LoVo (cell line): ENCODE measurements at regions not wholly inside any gene's neighbourhood (a gene's known extent, or its start where the extent isn't known, plus 50 kb on each side); places are given as distances from the start of the nearest gene placed in this dataset.

Source experiments
- DNase-seq: peaks from one replicate; pipeline ENCODE4 v3.0.0-alpha.2; 2016; ENCODE audit warnings: low spot score

GRCh38 chr5:106880656-106881055 is 790.1 kb downstream of the EFNA5 start:
- peak; percentile 53 for DNase-seq

DNA sequence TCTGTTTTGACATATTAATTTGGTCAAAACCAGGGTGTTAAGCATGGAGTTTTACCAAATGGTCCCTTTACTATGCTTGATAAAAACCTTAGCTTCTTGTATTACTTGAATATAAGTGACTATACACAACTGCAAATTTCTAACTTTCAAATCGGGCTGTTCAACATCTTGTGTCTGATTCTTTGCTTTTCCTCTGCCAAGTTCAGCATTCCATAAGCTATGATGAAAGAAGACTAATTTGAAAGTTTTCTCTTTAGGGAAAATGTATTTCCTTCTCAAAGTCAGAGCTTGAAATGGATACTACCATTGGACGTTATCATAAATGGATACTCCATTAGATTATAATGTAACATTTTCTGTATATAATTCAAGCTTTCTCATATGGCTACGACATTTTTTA is 792.9 kb downstream of the EFNA5 start:
- no peak for DNase-seq

DNA sequence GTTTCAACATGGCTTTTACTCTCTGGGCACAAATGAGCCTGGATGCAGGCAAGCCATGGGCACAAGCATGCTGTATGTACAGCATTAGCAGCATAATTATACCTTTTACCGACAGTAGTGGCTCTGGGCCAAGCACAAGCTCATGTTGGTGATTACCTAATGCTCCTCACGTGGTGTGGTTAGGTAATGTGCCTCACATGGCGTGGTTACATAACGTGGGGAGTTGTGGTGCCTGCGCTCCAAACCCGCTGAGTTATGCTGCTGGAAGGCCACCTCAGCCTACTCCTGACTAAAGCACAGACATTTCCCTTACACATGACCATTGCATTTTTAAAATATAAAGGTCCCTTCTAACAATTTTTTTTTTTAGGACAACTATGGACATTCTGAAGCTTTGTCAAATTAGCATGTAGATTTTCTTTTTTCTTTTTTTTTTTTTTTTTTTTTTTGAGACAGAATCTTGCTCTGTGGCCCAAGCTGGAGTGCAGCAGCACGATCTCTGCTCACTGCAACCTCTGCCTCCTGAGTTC is 794.0 kb downstream of the EFNA5 start:
- no peak for DNase-seq

DNA sequence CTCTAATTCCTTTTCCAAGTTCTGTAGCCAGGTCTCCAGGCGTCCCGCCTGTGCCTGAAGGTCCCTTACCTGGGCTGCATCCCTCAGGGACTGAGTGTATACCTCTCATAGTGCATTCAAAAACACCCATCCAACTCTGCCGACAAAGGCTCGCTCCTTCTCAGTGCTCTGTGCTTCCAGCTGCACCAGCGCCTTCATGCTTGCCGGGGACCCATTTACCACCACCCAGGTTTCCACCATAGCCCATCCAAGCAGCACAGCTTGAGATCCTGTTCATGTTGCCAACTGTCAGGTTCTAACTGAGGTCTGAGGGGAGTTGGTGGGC is 794.5 kb downstream of the EFNA5 start:
- no peak for DNase-seq

GRCh38 chr5:106875591-106876297 is 795.0 kb downstream of the EFNA5 start:
- DNase-seq = no peak

DNA sequence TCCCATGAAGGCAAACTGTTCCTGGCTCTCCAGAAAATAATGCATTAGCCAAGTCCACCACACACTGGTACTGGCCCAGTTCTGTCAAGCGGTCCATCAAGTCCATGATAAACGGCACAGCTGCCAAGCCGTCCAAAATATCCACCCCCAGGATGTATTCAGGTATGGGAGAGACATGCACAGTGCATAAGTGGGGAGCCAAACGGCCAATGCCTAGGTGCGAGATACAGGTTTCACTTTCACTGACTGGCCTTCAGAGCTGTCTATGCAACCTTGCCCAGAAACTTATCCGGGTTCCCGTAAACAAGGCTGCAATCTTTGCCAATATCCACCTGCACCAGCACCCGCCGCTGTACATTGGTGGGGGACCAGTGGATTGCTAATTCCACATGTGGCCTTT is 795.8 kb downstream of the EFNA5 start:
- no peak for DNase-seq

GRCh38 chr5:106874531-106874930 is 796.2 kb downstream of the EFNA5 start:
- no peak for DNase-seq

GRCh38 chr5:106873568-106873967 is 797.2 kb downstream of the EFNA5 start:
- DNase-seq = peak; percentile 43

GRCh38 chr5:106865279-106865678 is 805.5 kb downstream of the EFNA5 start:
- no peak for DNase-seq

DNA sequence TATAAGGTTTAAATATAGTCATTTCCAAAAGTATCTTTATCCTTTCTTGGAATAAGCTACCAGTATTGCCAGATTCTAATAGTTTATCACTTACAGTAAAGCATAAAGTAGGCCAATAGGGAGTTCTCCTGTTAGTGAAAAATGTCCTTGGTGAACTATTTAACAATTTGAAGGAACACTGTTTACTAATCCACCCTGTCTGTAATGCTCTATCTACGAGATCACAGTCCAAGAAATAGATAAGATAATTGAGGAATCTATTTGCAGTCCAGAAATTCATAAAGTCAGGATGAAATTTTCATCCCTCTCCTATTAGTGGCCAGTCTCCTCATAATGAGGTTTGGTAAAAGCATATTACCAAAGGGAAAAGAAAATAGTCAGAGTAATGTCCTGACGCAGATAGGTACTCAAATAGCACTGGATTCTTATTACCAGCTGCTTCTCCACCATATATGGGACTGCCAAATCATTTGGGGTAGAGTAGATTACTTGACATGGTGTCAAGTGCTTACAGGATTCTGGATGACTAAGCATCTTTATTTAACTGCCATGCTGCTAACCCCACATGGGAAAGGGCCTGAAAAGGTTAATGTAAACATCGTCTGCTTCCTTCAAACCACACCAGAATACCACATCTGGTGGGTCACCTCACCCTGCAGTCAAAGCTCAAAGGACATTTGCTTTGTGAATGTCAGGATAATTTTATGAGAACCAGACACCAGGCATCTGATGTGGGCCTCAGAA is 808.1 kb downstream of the EFNA5 start:
- DNase-seq = no peak

DNA sequence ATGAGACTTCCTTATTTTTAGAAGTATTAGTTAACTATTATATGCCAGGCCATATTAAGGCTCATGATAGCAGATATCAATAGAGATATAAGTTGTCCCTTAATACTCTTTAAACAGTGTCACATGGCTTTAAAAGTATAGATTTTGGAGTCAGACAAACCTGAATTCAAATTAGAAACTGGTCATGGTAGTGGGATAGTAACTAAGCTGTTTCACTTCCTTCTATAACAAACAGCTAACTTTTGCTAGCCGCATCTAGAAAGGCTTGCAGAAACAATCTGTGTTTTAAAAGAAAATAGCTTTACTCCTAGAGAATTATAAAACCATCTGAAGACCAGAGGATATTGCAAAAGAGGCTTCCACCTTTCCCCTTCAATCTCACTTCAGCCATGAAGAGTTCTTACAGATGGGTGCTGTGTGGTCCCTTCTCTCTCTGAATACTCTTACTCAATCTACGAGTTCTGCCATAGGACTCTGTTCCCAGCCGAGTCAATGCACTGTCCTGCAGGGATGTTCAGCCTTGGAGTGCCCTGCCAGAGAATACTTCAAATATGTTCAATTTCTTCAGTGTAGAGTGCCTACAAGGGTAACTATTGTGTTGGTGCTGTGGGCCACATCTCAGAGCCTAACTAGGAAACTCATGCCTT is 810.2 kb downstream of the EFNA5 start:
- DNase-seq = no peak

- no peak for DNase-seq
Measured at GRCh38 chr5:106858616-106859015, 812.1 kb downstream of the EFNA5 start.

GRCh38 chr5:106854922-106855321 is 815.8 kb downstream of the EFNA5 start:
- DNase-seq = no peak

DNA sequence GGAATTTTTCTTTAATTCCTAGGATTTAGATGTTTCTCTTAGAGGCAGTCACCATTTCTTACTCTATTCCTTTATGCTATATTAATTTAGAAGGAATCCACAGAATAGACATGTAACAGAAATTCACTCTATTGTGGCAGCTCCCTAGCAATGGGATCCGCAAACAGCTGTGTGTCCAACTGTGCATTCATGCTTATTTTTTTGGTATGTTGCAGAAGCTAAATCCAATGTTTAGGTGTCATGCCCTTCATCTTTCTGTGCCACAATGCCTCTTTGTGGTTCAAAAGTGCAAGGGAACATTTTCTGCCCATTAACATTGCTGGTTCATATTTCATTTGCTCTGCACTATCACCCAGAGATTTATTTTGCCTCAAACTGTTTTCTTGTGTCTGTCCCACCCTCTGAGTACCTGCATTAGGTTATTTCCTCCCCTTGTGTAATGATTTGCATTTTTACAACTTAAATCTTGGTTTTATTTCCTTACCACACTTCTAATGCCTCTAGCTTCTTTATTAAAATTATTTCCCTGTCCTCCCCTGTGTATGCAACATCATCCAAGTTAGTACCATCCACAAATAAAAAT is 816.5 kb downstream of the EFNA5 start:
- no peak for DNase-seq

GRCh38 chr5:106853266-106853665 is 817.5 kb downstream of the EFNA5 start:
- no peak for DNase-seq

DNA sequence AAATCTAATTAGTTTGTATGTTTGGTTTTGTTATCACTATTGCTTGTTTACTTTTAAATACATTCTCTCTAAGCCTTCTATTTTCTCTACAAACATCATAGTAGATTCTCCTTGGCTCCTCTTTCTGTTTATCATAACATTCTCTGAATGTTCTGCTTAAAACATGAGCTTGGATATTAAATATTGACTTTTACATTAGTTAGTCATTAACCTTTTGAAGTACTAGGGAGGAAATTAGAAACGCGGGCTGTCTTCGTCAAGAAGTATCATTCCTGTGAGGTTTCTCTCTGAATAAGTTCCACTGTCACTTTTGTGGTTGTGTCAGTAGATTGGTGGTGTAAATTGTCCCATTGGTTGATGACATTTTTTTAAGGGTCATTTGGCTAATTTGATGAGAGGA is 821.5 kb downstream of the EFNA5 start:
- no peak for DNase-seq

DNA sequence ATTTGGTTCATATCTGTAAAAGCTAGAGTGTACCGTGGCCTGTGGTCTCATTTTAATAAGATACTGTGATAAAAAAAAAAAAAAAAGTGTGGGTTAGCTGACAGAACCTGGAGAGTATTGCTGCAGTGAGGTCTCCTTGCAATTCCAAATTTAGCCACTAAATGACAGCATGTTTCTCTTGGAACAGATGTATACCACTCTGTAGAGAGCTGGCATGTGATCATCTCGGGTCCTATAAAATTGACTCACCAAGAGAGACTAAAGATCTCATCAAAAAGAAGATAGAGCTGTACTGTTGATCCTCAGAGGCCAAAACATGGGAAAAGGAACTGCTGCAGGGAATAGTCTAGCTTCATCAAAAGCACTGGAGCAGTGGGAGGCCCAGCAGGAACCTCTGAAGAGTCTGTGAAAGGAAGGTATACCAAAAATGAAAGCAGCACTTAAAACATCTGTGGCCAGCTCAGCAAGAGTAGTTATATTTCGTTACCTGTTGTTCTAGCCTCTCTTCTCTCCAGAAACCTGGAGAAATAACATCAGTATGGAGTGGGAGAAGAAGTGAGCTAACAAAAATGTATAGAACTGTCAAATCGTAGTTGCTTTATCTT is 826.8 kb downstream of the EFNA5 start:
- peak; percentile 36 for DNase-seq

GRCh38 chr5:106833517-106833916 is 837.2 kb downstream of the EFNA5 start:
- DNase-seq = no peak

GRCh38 chr5:106827061-106827460 is 843.7 kb downstream of the EFNA5 start:
- no peak for DNase-seq

- no peak for DNase-seq
Measured at GRCh38 chr5:106825374-106825773, 845.4 kb downstream of the EFNA5 start.

DNA sequence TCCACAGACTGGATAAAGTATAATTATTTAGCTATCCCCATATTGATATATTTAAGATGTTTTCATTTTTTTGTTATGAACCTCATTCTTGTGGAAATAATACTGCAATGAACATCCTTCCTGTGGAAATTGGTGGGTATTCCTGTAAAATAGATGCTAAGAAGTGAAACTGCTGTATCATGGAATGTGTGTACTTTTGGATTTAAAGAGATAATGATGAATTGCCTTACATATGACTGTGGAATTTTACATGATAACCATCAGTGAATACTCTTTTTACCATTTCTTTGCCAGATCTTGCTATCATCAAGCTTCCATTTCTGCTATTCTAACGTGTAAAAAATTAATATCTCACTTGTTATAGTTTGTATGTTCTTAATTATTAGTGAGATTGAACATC is 847.9 kb downstream of the EFNA5 start:
- DNase-seq = no peak

GRCh38 chr5:106818552-106818951 is 852.2 kb downstream of the EFNA5 start:
- no peak for DNase-seq
